Memory B cell (primary cell): ENCODE measurements at regions not wholly inside any gene's neighbourhood (a gene's known extent, or its start where the extent isn't known, plus 50 kb on each side); places are given as distances from the start of the nearest gene placed in this dataset.

Source experiments
- ATAC-seq: fragments of 150-1000 bp; cut with Tn5 transposase; 2 replicates; pipeline ENCODE4 v1.10.0; 2021; ENCODE audit warnings: low read depth, mild to moderate bottlenecking, moderate library complexity
- DNase-seq, 2 donors: peaks; one replicate each; pipeline ENCODE4 v3.0.0; 2022; ENCODE audit warnings: low spot score in 2 of 2
- H3K27ac Mint-ChIP-seq: one replicate; pipeline ENCODE4 v1.8.0; 2022; ENCODE audit warnings: mild to moderate bottlenecking, moderate library complexity, mixed read lengths
- H3K27me3 Mint-ChIP-seq: one replicate; pipeline ENCODE4 v1.8.0; 2022; ENCODE audit warnings: mixed read lengths
- H3K36me3 Mint-ChIP-seq: one replicate; pipeline ENCODE4 v1.8.0; 2022; ENCODE audit warnings: mild to moderate bottlenecking, mixed read lengths
- H3K4me1 Mint-ChIP-seq: one replicate; pipeline ENCODE4 v1.8.0; 2022; ENCODE audit warnings: mixed read lengths
- H3K4me3 Mint-ChIP-seq: one replicate; pipeline ENCODE4 v1.8.0; 2022; ENCODE audit warnings: mild to moderate bottlenecking, moderate library complexity, mixed read lengths
- H3K9me3 Mint-ChIP-seq: one replicate; pipeline ENCODE4 v1.8.0; 2022; ENCODE audit warnings: mixed read lengths

DNA sequence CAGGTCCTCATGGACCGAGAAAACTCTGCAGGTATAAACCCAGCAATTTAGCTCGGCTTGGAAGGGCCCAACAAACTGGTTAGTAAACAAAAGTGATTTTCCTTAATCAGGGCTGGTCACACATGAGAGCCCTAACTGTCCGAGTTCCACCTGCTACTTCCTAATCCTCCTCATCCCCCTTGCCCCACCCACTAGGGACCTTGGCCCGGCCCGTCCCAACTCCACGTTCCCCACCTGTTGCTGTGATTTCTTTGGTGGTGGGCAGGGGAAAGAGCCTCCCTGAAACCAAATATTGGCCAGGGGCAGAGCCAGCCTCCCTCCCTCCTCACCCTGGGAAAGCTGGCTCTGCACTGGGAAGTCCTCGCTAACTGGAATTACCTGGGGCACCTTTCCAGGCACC, 304.2 kb upstream of the PROX1 start:
- H3K4me1 Mint-ChIP-seq: no peaks in the 10 kb centered on the region
- DNase-seq: no peak
- peaks cover 1% of the 10 kb centered on the region for H3K9me3 Mint-ChIP-seq
- H3K27me3 Mint-ChIP-seq: peaks cover 4% of the 10 kb centered on the region
- no peak for ATAC-seq
- no peak overlapping the region for H3K27ac Mint-ChIP-seq
- no peak overlapping the region for H3K4me3 Mint-ChIP-seq
- H3K36me3 Mint-ChIP-seq: no peaks in the 10 kb centered on the region

GRCh38 chr1:213684454-213684853, 303.3 kb upstream of the PROX1 start:
- no peak for DNase-seq
- Mint-ChIP-seq H3K4me1 (no peaks in the 10 kb centered on the region), H3K27me3 (peaks cover 4% of the 10 kb centered on the region), H3K9me3 (peaks cover 1% of the 10 kb centered on the region), H3K4me3 (no peak overlapping the region), H3K27ac (no peak overlapping the region), H3K36me3 (no peaks in the 10 kb centered on the region)
- ATAC-seq: no peak

DNA sequence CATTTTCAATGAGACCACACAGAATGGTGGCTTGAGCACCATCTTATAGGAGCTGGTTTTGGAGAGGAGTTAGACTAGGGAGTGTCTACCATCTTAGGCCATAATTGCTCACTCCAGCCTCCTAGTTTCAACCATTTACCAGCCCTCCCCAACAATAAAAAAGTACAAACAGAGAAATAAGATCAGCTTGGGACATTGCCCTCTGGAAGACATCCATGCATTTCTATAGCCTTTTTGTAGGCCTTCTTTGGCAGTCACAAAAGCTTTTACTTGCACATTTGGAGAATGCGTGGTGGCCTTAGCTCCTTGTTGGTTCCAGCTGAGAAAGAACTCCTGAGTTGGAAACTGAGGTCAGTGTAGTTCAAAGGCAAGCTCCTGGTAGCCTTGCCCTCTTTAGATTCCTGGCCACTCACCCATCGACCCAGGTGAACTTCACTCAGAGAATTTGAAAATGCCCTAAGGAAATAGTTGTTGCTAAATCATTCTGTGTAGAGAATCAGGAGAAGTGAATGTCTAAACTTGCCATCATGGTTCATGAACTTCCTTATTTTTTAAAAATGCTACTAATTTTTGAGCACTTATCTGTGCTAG, 301.7 kb upstream of the PROX1 start:
- peaks cover 4% of the 10 kb centered on the region for H3K27me3 Mint-ChIP-seq
- no peak overlapping the region for H3K4me3 Mint-ChIP-seq
- no peak overlapping the region for H3K27ac Mint-ChIP-seq
- ATAC-seq (no peak), DNase-seq (no peak)
- peaks cover 1% of the 10 kb centered on the region for H3K9me3 Mint-ChIP-seq
- no peaks in the 10 kb centered on the region for H3K36me3 Mint-ChIP-seq
- no peaks in the 10 kb centered on the region for H3K4me1 Mint-ChIP-seq

DNA sequence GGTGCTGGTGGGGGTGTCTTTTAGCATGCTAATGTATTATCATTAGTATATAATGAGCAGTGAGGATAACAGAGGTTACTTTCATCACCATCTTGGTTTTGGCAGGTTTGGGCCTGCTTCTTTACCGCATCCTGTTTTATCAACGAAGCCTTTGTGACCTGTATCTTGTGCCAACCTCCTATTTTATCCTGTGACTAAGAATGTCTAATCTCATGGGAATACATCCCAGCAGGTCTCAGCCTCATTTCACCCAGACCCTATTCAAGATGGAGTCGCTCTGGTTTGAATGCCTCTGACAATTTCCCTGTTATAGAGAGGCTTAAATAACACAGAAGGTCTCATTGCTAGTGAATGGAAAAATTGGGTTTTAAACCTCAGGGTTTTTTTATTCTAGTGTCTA, 300.8 kb upstream of the PROX1 start:
- DNase-seq: no peak
- peaks cover 1% of the 10 kb centered on the region for H3K9me3 Mint-ChIP-seq
- no peaks in the 10 kb centered on the region for H3K4me1 Mint-ChIP-seq
- H3K36me3 Mint-ChIP-seq: no peaks in the 10 kb centered on the region
- no peak for ATAC-seq
- no peak overlapping the region for H3K4me3 Mint-ChIP-seq
- peaks cover 2% of the 10 kb centered on the region for H3K27me3 Mint-ChIP-seq
- no peak overlapping the region for H3K27ac Mint-ChIP-seq

DNA sequence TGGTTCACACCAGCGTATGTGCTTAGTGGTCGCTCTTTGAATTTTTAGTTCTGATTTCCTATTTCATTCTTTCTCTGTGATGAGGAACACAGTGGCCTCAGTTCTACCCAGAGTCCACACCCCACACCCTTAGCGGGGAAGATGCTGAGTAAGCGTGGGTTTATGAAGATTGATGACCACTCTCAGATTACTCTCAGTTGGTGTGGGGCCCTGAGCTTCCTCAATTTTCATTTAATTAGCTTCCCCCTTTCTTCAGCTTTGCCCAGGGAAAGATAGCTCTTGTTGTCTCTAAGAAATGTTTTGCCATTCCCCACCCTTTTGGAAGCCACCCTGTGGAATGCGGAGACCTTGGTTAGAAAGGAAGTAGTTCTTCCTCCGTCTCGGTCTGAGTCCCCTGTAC, 299.9 kb upstream of the PROX1 start:
- H3K27me3 Mint-ChIP-seq: peaks cover 1% of the 10 kb centered on the region
- H3K36me3 Mint-ChIP-seq: no peaks in the 10 kb centered on the region
- ATAC-seq: no peak
- H3K4me1 Mint-ChIP-seq: no peaks in the 10 kb centered on the region
- DNase-seq: no peak
- H3K9me3 Mint-ChIP-seq: peaks cover 1% of the 10 kb centered on the region
- no peak overlapping the region for H3K4me3 Mint-ChIP-seq
- H3K27ac Mint-ChIP-seq: no peak overlapping the region

DNA sequence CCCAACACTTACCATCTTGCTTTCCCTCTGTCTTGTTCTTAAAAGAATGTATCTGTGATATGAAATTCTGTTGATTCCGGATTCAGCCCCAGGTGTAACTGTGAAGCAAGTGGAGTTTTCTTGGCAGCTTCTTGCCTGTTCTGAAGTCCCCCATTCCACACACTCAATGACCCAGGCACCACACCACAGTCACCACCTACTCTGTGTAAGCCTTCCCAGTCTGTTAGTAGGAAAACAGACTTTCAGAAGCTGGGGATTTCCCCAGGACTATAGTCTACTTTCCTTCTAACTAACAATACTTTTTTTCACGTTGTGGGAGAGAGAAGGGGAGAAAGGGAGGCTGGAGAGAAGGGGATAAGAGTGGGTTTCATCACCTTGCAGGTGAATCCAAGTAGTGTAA, 299.1 kb upstream of the PROX1 start:
- no peak overlapping the region for H3K27ac Mint-ChIP-seq
- no peaks in the 10 kb centered on the region for H3K36me3 Mint-ChIP-seq
- H3K27me3 Mint-ChIP-seq: peaks cover 1% of the 10 kb centered on the region
- DNase-seq (no peak), ATAC-seq (no peak)
- peaks cover 1% of the 10 kb centered on the region for H3K9me3 Mint-ChIP-seq
- H3K4me3 Mint-ChIP-seq: no peak overlapping the region
- no peaks in the 10 kb centered on the region for H3K4me1 Mint-ChIP-seq

GRCh38 chr1:213689260-213689659, 298.5 kb upstream of the PROX1 start:
- H3K4me1 Mint-ChIP-seq: no peaks in the 10 kb centered on the region
- no peaks in the 10 kb centered on the region for H3K36me3 Mint-ChIP-seq
- no peak overlapping the region for H3K27ac Mint-ChIP-seq
- H3K27me3 Mint-ChIP-seq: peaks cover 1% of the 10 kb centered on the region
- DNase-seq: no peak
- H3K4me3 Mint-ChIP-seq: no peak overlapping the region
- H3K9me3 Mint-ChIP-seq: peaks cover 1% of the 10 kb centered on the region
- no peak for ATAC-seq

GRCh38 chr1:213690341-213690917, 297.3 kb upstream of the PROX1 start:
- Mint-ChIP-seq H3K27me3 (peaks cover 1% of the 10 kb centered on the region), H3K4me3 (no peak overlapping the region), H3K9me3 (peaks cover 1% of the 10 kb centered on the region), H3K27ac (no peak overlapping the region), H3K36me3 (no peaks in the 10 kb centered on the region), H3K4me1 (no peaks in the 10 kb centered on the region)
- DNase-seq (no peak), ATAC-seq (no peak)

GRCh38 chr1:213692321-213692720, 295.5 kb upstream of the PROX1 start:
- H3K4me1 Mint-ChIP-seq: no peaks in the 10 kb centered on the region
- DNase-seq: no peak
- H3K27ac Mint-ChIP-seq: no peak overlapping the region
- no peak overlapping the region for H3K4me3 Mint-ChIP-seq
- H3K9me3 Mint-ChIP-seq: peaks cover 4% of the 10 kb centered on the region
- no peak for ATAC-seq
- H3K36me3 Mint-ChIP-seq: no peaks in the 10 kb centered on the region
- peaks cover 1% of the 10 kb centered on the region for H3K27me3 Mint-ChIP-seq

DNA sequence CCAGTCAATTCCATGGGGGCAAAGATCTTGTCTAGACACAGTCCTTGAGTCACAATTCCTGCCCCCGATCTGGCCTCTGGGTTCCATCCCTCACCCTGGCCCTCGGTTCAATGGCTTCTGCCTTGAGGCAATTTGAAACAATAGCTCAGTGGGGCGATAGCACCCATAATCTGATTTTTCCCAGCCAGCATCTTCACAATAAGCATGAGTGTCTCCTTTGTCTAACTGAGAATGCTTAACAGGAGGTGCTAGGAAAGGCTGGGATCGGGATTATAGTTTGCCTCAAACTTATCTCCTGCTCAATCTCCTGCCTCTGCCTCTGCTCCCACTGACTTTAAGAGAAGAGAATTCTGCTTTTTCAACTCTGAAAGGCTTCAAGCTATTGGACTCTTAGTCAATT, 293.9 kb upstream of the PROX1 start:
- H3K4me3 Mint-ChIP-seq: no peak overlapping the region
- peaks cover 4% of the 10 kb centered on the region for H3K9me3 Mint-ChIP-seq
- peaks cover 1% of the 10 kb centered on the region for H3K27me3 Mint-ChIP-seq
- no peak for DNase-seq
- H3K27ac Mint-ChIP-seq: no peak overlapping the region
- H3K36me3 Mint-ChIP-seq: no peaks in the 10 kb centered on the region
- no peak for ATAC-seq
- no peaks in the 10 kb centered on the region for H3K4me1 Mint-ChIP-seq

GRCh38 chr1:213697192-213697802, 290.5 kb upstream of the PROX1 start:
- DNase-seq: no peak
- peaks cover 8% of the 10 kb centered on the region for H3K9me3 Mint-ChIP-seq

GRCh38 chr1:213698092-213698702, 289.6 kb upstream of the PROX1 start:
- DNase-seq: no peak
- Mint-ChIP-seq H3K27me3 (no peaks in the 10 kb centered on the region), H3K4me3 (no peak overlapping the region), H3K36me3 (no peaks in the 10 kb centered on the region), H3K27ac (no peak overlapping the region), H3K4me1 (no peaks in the 10 kb centered on the region), H3K9me3 (peaks cover 10% of the 10 kb centered on the region)
- no peak for ATAC-seq

More at GRCh38 chr1:213697192-213697802, 290.5 kb upstream of the PROX1 start:
- H3K4me3 Mint-ChIP-seq: no peak overlapping the region
- H3K36me3 Mint-ChIP-seq: no peaks in the 10 kb centered on the region
- H3K4me1 Mint-ChIP-seq: no peaks in the 10 kb centered on the region
- peaks cover 1% of the 10 kb centered on the region for H3K27me3 Mint-ChIP-seq
- ATAC-seq: no peak
- H3K27ac Mint-ChIP-seq: no peak overlapping the region

- ATAC-seq (no peak), DNase-seq (no peak)
- no peak overlapping the region for H3K4me3 Mint-ChIP-seq
- H3K4me1 Mint-ChIP-seq: no peaks in the 10 kb centered on the region
- H3K9me3 Mint-ChIP-seq: peaks cover 10% of the 10 kb centered on the region
- H3K27ac Mint-ChIP-seq: no peak overlapping the region
- no peaks in the 10 kb centered on the region for H3K27me3 Mint-ChIP-seq
- no peaks in the 10 kb centered on the region for H3K36me3 Mint-ChIP-seq
Observed at GRCh38 chr1:213702703-213703102, 285.1 kb upstream of the PROX1 start.

DNA sequence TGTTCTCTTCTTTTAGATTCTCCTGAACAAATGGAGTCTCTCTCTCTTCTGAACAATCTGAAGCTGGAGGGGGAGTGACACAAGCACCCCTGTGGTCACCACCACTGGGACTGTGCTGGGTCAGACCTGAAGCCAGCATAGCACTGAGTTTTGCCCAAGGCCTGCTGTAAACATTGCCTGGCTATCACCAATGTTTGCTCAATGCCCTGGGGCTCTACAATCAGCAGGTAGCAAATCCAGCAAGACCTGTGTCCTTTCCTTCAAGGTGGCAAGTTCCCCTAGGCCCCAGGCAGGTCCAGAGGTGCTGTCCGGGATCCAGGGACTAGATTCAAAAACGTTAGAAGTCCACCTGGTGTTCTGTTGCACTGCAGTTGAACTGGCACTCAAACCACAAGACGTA, 282.8 kb upstream of the PROX1 start:
- H3K27me3 Mint-ChIP-seq: no peaks in the 10 kb centered on the region
- H3K27ac Mint-ChIP-seq: no peak overlapping the region
- no peak for ATAC-seq
- peaks cover 13% of the 10 kb centered on the region for H3K9me3 Mint-ChIP-seq
- no peaks in the 10 kb centered on the region for H3K36me3 Mint-ChIP-seq
- H3K4me1 Mint-ChIP-seq: no peaks in the 10 kb centered on the region
- no peak for DNase-seq
- no peak overlapping the region for H3K4me3 Mint-ChIP-seq
